ENCODE measurements at regions not wholly inside any gene's neighbourhood (a gene's known extent, or its start where the extent isn't known, plus 50 kb on each side); places are given as distances from the start of the nearest gene placed in this dataset.

DNA sequence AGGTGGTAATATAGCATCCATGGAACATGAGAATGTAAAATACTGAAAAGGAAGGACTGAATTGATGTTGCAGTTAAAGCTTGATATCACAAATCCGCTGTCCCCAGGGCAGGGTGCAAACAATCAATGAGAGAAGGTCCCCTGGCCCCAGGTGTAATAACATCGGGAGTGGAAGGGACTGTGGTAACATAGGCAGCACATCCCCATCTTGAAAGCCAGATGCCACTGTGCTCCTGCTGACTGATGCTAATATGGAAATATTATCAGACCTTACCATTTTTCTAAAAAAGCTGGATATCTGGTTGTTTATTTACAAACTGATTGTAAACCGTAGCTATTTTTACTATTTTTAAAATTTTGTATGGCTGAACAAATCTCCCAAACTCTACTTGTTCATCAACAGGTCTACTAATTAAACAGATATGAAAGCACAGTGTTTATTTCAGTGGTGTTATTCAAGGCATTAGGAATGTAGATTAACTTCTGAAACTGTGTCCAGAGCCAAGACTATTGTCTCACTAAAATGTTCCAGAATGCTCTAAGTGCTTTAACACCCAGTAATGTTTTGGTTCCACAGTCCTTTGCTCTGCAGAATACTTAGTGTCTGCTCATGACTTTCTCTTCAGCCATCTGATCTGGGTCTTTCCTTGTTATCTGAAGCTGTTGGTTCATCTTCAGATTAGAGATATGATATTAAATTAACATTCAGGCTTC lies 386.0 kb upstream of the RARB start:
- H3K27ac ChIP-seq (ENCODE audit: control insufficient read depth, insufficient read depth, low read length): no peak overlapping the region
- H3K4me2 ChIP-seq (ENCODE audit: control insufficient read depth, extremely low read depth, insufficient read depth, low read depth, low read length): no peak overlapping the region
- no peaks in the 10 kb centered on the region for H3K27me3 ChIP-seq (ENCODE audit: control insufficient read depth, extremely low read depth, insufficient read depth, low read length)
- H3K9me3 ChIP-seq (ENCODE audit: control insufficient read depth, low read depth, low read length): no peaks in the 10 kb centered on the region
- DNase-seq (ENCODE audit: low read depth, low spot score): no peak
- H2AFZ ChIP-seq (ENCODE audit: control insufficient read depth, low read length): no peak overlapping the region
- no peak overlapping the region for H3K9ac ChIP-seq (ENCODE audit: control insufficient read depth, extremely low read depth, insufficient read depth, low read length)
- no peaks in the 10 kb centered on the region for H3K36me3 ChIP-seq (ENCODE audit: control insufficient read depth in 2 of 2, extremely low read depth in 1 of 2, insufficient read depth in 2 of 2, low read length in 2 of 2)
- no peaks in the 10 kb centered on the region for H3K79me2 ChIP-seq (ENCODE audit: control insufficient read depth, insufficient read depth, low read length)
- H3K4me1 ChIP-seq (ENCODE audit: control insufficient read depth, extremely low read depth, insufficient read depth, low read length): no peaks in the 10 kb centered on the region
- TF ChIP-seq, protein P1, sequence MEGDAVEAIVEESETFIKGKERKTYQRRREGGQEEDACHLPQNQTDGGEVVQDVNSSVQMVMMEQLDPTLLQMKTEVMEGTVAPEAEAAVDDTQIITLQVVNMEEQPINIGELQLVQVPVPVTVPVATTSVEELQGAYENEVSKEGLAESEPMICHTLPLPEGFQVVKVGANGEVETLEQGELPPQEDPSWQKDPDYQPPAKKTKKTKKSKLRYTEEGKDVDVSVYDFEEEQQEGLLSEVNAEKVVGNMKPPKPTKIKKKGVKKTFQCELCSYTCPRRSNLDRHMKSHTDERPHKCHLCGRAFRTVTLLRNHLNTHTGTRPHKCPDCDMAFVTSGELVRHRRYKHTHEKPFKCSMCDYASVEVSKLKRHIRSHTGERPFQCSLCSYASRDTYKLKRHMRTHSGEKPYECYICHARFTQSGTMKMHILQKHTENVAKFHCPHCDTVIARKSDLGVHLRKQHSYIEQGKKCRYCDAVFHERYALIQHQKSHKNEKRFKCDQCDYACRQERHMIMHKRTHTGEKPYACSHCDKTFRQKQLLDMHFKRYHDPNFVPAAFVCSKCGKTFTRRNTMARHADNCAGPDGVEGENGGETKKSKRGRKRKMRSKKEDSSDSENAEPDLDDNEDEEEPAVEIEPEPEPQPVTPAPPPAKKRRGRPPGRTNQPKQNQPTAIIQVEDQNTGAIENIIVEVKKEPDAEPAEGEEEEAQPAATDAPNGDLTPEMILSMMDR (optimal IDR thresholded peaks at IDR 0.05 in 1 of 3, IDR thresholded peaks at IDR 0.05 in 1 of 3, conservative IDR thresholded peaks at IDR 0.05 in 1 of 3; ENCODE audit: extremely low read depth in 1 of 3, insufficient read depth in 2 of 3, low read length in 3 of 3): no peak
- TF ChIP-seq EZH2 (IDR thresholded peaks at IDR 0.05; ENCODE audit: low read length): no peak
- H3K9me1 ChIP-seq (ENCODE audit: control insufficient read depth, extremely low read depth, insufficient read depth, low read length): no peaks in the 10 kb centered on the region
- dilution Hi-C loops (cut with MboI; ENCODE audit: extremely low pct_ligation_motif_present, low sequenced_read_pairs): no loop called here
- no peak for FAIRE-seq
- H4K20me1 ChIP-seq (ENCODE audit: control insufficient read depth, extremely low read depth, insufficient read depth, low read length): no peaks in the 10 kb centered on the region
- no peak overlapping the region for H3K4me3 ChIP-seq (ENCODE audit: control insufficient read depth in 2 of 3, extremely low read depth in 1 of 3, insufficient read depth in 2 of 3, low read depth in 1 of 3, low read length in 3 of 3)

DNA sequence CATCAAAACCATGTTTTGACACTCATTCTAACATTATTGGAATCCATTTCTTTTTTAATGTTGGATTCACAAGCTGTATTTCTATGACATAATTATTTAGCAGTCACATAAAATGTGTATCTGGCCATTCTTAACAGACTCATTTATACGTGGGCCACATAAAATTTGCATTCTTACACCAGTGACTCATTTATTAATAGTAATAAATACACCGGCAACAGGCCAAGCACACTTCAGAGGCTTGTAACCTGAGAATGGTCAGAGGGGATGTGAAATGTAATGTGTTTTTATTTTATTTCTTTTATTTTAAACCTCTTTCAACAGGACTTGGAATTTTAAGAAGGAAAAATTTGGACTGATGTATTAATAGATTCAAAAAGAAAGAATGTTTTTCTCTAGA lies 384.9 kb upstream of the RARB start:
- no peak for DNase-seq (ENCODE audit: low read depth, low spot score)
- Histone ChIP-seq H3K27ac (ENCODE audit: control insufficient read depth, insufficient read depth, low read length) (no peak overlapping the region), H3K79me2 (ENCODE audit: control insufficient read depth, insufficient read depth, low read length) (no peaks in the 10 kb centered on the region), H3K9me1 (ENCODE audit: control insufficient read depth, extremely low read depth, insufficient read depth, low read length) (no peaks in the 10 kb centered on the region), H3K4me3 (ENCODE audit: control insufficient read depth in 2 of 3, extremely low read depth in 1 of 3, insufficient read depth in 2 of 3, low read depth in 1 of 3, low read length in 3 of 3) (no peak overlapping the region), H2AFZ (ENCODE audit: control insufficient read depth, low read length) (no peak overlapping the region), H3K9ac (ENCODE audit: control insufficient read depth, extremely low read depth, insufficient read depth, low read length) (no peak overlapping the region), H3K9me3 (ENCODE audit: control insufficient read depth, low read depth, low read length) (no peaks in the 10 kb centered on the region), H3K4me2 (ENCODE audit: control insufficient read depth, extremely low read depth, insufficient read depth, low read depth, low read length) (no peak overlapping the region), H4K20me1 (ENCODE audit: control insufficient read depth, extremely low read depth, insufficient read depth, low read length) (no peaks in the 10 kb centered on the region), H3K36me3 (ENCODE audit: control insufficient read depth in 2 of 2, extremely low read depth in 1 of 2, insufficient read depth in 2 of 2, low read length in 2 of 2) (no peaks in the 10 kb centered on the region), H3K27me3 (ENCODE audit: control insufficient read depth, extremely low read depth, insufficient read depth, low read length) (no peaks in the 10 kb centered on the region), H3K4me1 (ENCODE audit: control insufficient read depth, extremely low read depth, insufficient read depth, low read length) (no peaks in the 10 kb centered on the region)
- FAIRE-seq: no peak
- dilution Hi-C loops (cut with MboI; ENCODE audit: extremely low pct_ligation_motif_present, low sequenced_read_pairs): no loop called here
- TF ChIP-seq, protein P1 (optimal IDR thresholded peaks at IDR 0.05 in 1 of 3, IDR thresholded peaks at IDR 0.05 in 1 of 3, conservative IDR thresholded peaks at IDR 0.05 in 1 of 3; ENCODE audit: extremely low read depth in 1 of 3, insufficient read depth in 2 of 3, low read length in 3 of 3): no peak
- TF ChIP-seq EZH2 (IDR thresholded peaks at IDR 0.05; ENCODE audit: low read length): no peak
